ENCODE measurements at regions not wholly inside any gene's neighbourhood (a gene's known extent, or its start where the extent isn't known, plus 50 kb on each side); places are given as distances from the start of the nearest gene placed in this dataset.

DNA sequence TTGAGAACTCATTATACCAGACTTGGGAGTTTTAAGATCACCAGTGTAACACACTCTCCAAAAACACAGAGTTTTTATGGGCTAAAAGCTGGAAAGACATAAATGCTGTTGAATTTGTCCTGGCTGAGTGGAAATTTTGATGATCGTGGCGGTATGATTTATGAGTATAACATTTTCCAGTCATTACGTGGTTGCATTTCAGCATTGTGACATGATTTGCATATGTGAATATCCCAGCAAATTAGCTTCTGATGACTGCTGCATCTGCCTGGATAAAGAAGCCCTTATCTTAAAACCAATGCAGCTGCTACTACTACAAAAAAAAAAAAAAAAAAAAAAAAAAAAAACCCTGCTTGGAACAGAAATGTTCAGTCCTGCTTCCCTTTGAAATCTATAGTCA lies 850.9 kb downstream of the TFAP2A start:
- TF ChIP-seq KAT7 (CRISPR knock-in tag; IDR thresholded peaks at IDR 0.05; ENCODE audit: borderline replicate concordance) (no peak), ZNF354B (CRISPR knock-in tag; IDR thresholded peaks at IDR 0.05) (no peak), PHF8 (CRISPR knock-in tag; IDR thresholded peaks at IDR 0.05) (no peak), SOX6 (IDR thresholded peaks at IDR 0.05) (no peak), SOX6 (CRISPR knock-in tag; IDR thresholded peaks at IDR 0.05) (no peak), RFX5 (IDR thresholded peaks at IDR 0.05; ENCODE audit: low read depth, low read length) (no peak), ZNF7 (CRISPR knock-in tag; IDR thresholded peaks at IDR 0.05) (no peak), ZNF468 (CRISPR knock-in tag; IDR thresholded peaks at IDR 0.05) (no peak), MLLT10 (CRISPR knock-in tag; IDR thresholded peaks at IDR 0.05) (no peak)
- TF ChIP-seq, protein P1, sequence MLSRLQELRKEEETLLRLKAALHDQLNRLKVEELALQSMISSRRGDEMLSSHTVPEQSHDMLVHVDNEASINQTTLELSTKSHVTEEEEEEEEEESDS (CRISPR knock-in tag; IDR thresholded peaks at IDR 0.05; ENCODE audit: borderline replicate concordance), result no peak
- TF ChIP-seq, protein P2, sequence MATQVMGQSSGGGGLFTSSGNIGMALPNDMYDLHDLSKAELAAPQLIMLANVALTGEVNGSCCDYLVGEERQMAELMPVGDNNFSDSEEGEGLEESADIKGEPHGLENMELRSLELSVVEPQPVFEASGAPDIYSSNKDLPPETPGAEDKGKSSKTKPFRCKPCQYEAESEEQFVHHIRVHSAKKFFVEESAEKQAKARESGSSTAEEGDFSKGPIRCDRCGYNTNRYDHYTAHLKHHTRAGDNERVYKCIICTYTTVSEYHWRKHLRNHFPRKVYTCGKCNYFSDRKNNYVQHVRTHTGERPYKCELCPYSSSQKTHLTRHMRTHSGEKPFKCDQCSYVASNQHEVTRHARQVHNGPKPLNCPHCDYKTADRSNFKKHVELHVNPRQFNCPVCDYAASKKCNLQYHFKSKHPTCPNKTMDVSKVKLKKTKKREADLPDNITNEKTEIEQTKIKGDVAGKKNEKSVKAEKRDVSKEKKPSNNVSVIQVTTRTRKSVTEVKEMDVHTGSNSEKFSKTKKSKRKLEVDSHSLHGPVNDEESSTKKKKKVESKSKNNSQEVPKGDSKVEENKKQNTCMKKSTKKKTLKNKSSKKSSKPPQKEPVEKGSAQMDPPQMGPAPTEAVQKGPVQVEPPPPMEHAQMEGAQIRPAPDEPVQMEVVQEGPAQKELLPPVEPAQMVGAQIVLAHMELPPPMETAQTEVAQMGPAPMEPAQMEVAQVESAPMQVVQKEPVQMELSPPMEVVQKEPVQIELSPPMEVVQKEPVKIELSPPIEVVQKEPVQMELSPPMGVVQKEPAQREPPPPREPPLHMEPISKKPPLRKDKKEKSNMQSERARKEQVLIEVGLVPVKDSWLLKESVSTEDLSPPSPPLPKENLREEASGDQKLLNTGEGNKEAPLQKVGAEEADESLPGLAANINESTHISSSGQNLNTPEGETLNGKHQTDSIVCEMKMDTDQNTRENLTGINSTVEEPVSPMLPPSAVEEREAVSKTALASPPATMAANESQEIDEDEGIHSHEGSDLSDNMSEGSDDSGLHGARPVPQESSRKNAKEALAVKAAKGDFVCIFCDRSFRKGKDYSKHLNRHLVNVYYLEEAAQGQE (IDR thresholded peaks at IDR 0.05; ENCODE audit: borderline replicate concordance in 1 of 2, low read depth in 1 of 2, low read length in 2 of 2), result no peak
- TF ChIP-seq, protein P3, sequence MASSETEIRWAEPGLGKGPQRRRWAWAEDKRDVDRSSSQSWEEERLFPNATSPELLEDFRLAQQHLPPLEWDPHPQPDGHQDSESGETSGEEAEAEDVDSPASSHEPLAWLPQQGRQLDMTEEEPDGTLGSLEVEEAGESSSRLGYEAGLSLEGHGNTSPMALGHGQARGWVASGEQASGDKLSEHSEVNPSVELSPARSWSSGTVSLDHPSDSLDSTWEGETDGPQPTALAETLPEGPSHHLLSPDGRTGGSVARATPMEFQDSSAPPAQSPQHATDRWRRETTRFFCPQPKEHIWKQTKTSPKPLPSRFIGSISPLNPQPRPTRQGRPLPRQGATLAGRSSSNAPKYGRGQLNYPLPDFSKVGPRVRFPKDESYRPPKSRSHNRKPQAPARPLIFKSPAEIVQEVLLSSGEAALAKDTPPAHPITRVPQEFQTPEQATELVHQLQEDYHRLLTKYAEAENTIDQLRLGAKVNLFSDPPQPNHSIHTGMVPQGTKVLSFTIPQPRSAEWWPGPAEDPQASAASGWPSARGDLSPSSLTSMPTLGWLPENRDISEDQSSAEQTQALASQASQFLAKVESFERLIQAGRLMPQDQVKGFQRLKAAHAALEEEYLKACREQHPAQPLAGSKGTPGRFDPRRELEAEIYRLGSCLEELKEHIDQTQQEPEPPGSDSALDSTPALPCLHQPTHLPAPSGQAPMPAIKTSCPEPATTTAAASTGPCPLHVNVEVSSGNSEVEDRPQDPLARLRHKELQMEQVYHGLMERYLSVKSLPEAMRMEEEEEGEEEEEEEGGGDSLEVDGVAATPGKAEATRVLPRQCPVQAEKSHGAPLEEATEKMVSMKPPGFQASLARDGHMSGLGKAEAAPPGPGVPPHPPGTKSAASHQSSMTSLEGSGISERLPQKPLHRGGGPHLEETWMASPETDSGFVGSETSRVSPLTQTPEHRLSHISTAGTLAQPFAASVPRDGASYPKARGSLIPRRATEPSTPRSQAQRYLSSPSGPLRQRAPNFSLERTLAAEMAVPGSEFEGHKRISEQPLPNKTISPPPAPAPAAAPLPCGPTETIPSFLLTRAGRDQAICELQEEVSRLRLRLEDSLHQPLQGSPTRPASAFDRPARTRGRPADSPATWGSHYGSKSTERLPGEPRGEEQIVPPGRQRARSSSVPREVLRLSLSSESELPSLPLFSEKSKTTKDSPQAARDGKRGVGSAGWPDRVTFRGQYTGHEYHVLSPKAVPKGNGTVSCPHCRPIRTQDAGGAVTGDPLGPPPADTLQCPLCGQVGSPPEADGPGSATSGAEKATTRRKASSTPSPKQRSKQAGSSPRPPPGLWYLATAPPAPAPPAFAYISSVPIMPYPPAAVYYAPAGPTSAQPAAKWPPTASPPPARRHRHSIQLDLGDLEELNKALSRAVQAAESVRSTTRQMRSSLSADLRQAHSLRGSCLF (CRISPR knock-in tag; IDR thresholded peaks at IDR 0.05; ENCODE audit: borderline replicate concordance), result no peak

Measured in HepG2 (cell line).